ENCODE measurements at regions not wholly inside any gene's neighbourhood (a gene's known extent, or its start where the extent isn't known, plus 50 kb on each side); places are given as distances from the start of the nearest gene placed in this dataset.

DNA sequence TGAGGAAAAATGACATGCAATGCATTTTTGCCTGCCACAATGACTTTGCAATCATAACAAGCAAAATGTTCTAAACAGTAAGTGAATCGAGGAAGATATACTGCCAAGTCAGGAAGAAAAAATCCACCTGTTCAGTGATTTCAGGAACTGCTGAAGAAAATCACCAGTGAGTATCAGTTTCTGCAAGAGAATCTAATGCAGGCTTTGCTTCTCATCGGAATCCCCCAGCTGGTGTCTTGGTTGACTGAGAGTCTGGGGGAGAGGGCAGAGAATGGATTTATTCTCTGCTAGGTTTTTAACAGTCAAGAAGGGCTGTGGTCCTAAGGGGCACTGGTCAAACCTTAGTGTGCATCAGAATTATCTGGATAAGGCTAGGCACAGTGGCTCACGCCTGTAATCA, 363.4 kb downstream of the CDH26 start:
- intact Hi-C loops (cut with DNase I): no loop called here
- no peak for DNase-seq (ENCODE audit: low spot score)

DNA sequence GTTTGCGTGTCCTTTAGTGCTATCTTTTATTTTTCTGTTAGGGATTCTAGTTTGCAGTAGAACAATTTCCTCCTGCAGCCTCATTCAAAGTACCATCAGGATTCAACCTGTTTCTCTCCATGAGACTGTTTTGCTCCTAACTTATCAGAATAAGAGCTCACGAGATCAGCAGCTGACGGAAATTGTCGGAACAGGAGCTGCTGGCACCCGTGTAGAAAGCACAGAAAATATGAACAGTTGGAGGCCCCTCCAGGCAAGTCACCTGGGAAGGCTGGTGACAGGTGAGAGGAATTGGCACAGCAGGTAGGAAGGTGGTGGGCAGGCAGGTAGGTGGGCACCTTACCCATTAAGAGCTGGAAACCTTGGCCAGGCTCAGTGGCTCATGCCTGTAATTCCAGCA, 368.6 kb downstream of the CDH26 start:
- DNase-seq (ENCODE audit: low spot score): no peak
- intact Hi-C loops (cut with DNase I): loop anchor here in 1 of 2 donors (5.0 kb wide), 1 partner anchor 1990 kb away; no protein-coding TSS in a partner anchor

DNA sequence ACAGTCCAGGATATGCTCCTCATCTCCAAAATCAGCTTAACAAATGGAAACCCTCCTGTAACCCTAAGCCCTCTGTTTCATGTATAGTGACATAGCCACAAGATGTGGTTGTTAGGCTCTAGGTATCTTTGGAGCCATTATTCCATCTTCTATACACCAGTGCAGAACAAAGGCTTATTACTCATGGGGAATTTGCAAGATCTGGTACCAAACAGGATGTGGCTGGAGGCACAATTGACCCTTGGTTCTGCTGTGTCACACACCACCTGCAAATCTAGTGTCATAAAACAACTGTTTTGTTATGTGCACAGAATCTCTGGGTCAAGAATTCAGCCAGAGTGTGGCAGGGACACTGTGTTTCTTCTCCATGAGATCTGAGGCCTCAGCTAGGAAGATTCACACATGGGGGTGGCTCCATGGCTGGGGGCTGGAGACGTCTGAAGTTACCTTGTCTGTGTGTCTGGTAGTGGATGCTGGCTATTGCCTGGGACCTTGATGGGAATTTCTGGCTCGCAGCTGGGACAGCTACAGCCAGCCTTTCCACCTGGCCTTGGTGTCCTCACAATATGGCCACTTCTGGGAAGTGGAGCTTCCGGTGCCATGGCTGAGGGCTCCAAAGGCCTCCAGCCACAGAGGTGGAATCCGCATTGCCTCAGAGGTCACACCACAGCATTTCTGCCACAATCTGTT, 369.9 kb downstream of the CDH26 start:
- intact Hi-C loops (cut with DNase I): loop anchor here in 1 of 2 donors (5.0 kb wide), 1 partner anchor 1989 kb away; no protein-coding TSS in a partner anchor
- DNase-seq (ENCODE audit: low spot score): no peak

DNA sequence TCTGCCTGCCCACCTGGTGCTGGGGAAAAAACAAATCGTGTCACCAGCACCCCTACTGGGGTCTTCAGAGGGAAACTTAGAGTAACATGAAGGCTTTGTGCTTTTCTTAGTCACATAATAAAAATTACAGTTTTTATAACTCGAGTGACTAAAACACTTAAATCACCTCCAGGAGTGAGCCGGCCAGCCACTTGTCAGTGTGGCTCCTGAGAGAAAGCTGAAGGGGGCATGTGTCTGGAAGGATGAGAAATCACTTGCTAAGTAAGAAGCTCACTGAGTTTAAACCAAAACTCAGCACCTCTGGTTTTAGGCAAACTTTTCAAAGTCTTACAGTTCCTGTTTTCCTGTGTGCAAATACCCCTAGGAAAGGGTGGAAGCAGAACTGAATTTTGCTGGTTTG, 372.2 kb downstream of the CDH26 start:
- DNase-seq (ENCODE audit: low spot score): no peak
- intact Hi-C loops (cut with DNase I): no loop called here

DNA sequence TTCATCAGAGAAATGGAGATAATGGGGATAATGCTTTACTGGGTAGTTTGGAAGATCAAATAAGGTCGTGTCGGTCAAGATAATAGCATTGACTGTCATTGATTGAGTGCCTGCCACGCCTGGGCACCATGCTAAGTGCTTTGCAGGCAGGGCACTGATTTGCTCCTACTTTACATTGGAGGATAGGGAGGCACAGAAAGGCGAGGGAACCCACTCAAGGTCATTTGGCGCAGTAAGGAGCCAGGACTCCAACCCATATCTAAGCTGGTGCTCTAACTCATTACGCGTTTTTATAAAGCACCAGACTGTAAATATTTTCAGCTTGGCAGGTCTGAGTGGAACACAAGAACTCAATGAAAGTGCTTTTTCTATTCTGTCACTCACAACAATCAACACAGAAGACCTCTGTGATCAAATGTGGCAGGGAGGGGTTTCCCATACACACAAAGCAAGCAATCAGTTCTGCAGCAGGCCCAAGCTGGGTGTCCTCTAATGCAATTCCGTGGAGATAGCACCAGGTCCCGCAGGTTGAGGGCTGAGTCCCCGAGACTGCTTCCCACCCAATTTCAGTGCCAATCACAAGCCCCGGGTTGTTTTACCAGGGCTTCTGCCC, 373.6 kb downstream of the CDH26 start:
- no peak for DNase-seq (ENCODE audit: low spot score)
- intact Hi-C loops (cut with DNase I): no loop called here

DNA sequence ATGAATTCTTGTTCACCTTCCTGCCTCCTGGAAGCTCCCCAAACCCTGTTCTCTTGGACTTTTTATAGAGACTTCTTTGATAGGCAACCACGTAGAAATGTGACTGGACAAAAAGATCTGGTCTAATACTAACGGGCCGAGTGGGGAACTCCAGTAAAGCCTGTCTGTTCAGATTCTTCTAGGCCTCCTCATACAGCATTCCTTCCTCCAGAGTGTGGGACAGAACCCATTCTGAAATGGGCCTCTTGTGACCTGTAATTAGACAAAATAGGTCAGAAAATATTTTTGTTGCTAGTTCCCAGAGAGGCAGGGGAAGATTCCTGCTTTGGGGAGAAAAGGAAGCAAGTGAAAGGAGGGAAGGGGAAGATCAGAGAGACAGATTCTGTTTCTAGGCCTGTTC, 374.3 kb downstream of the CDH26 start:
- DNase-seq (ENCODE audit: low spot score): no peak
- intact Hi-C loops (cut with DNase I): no loop called here

DNA sequence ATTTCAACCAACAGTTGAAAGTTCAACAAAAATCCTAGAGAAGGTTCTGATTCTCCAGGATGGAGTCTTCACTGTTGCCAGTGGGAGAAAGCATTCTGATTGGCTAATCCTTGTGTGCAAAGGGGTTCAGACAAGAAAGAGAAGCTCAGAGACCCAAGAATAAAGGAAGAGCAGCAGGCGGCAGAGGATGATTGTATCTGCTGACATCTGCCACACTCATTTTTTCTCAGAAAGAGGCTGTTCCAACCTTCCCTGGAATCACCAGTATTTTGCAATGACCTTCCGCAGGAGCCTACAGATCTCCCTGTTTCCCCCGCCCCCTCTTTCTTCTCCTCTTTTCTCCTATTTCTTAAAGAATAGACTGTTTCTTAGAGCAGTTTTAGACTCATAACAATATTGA, 376.7 kb downstream of the CDH26 start:
- DNase-seq (ENCODE audit: low spot score): no peak
- intact Hi-C loops (cut with DNase I): no loop called here

DNA sequence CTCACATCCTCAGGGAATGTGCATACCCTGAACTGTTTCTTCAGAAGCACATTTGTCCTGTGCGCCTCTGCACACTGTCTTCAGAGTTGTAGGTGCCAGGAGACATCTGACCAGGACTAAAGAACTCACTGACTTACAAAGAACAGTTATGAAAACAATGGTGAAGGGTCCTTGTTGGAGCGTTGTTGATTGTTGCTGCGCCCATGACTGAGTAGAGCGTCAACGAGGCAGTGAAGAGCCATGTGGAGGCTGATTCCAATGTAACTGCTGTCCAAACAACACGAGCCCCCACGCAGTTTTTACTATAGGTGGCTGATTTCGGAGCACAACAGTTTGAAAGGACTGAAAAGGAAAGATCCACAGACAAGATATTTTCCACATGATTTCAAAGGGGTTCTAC, 380.3 kb downstream of the CDH26 start:
- no peak for DNase-seq (ENCODE audit: low spot score)
- intact Hi-C loops (cut with DNase I): no loop called here

DNA sequence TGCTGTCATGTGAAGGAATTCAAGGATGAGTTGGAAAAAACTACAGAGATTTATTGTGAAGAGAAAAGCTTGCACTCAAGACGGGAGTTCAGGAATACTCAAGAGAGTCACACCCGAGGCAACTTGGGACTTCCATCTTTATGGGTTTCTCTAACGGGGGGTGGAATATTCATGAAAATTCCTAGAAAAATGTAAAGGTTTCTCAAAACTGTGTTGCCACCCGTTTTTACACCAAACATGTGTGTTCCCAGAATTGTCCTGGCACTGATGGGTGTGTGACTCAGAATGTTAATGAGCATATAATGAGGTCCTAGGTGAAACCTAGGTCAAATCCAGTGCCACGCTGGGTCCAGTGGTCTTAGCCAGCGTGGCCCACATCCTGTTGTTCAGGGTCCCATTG, 381.5 kb downstream of the CDH26 start:
- intact Hi-C loops (cut with DNase I): no loop called here

DNA sequence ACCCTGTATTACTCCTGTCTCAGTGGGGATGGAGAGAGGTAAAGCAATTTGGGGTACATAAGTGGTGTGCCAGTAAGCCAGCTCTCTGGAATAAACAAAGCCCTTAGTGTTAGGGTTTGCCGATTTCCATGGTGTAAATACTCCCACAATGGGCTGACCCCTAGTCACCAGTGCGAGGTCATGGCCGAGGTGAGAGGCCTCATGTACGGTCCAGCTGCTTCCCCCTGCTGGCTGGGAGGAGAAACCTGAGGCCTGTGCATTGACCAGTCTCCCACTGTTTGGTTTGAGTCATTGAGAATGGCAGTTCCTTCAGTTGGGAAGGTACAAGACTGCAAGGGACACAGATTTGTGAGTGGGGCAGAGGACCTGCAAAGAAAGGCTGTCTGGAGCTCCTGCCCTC, 382.0 kb downstream of the CDH26 start:
- intact Hi-C loops (cut with DNase I): no loop called here
- DNase-seq (ENCODE audit: low spot score): no peak

More for the DNA sequence above, 381.5 kb downstream of the CDH26 start:
- no peak for DNase-seq (ENCODE audit: low spot score)

DNA sequence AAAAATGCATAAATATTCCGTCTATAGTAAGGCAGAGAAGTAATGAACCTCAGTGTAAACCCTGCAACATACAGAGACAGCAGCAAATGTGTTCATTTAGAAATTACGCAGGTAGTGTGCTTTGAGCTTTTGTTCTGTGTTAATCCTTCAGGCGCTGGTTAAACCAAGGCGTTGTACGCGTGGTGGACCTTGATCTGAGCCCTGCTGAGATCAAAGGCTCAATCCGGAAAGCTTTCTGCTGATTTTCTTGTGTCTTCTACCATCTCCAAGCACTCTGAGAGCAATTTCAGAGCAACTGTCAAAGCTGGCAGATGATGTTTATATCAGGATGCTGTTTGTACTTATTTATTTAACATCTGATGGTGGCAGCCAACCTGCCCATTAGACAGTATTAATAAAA, 382.8 kb downstream of the CDH26 start:
- DNase-seq (ENCODE audit: low spot score): no peak
- intact Hi-C loops (cut with DNase I): no loop called here

DNA sequence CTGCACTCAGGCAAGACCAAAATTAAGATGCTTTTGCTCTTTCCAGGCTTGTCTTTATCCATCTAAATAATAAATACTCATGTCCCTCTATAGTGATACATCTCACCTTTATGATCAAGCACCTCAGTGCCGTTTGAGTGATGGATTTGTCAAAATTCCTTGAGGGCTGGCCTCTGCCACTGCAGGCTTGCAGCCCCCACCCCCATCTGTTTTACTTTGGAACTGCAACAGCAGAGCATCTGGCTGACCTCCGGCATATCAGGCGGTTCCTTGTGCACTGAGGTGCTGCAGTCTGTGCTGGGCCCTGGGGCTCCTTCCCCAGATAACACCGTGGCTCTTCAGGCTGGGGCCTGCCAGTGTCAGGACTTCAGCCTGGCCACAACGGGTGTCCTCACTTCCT, 386.9 kb downstream of the CDH26 start:
- intact Hi-C loops (cut with DNase I): no loop called here
- no peak for DNase-seq (ENCODE audit: low spot score)

DNA sequence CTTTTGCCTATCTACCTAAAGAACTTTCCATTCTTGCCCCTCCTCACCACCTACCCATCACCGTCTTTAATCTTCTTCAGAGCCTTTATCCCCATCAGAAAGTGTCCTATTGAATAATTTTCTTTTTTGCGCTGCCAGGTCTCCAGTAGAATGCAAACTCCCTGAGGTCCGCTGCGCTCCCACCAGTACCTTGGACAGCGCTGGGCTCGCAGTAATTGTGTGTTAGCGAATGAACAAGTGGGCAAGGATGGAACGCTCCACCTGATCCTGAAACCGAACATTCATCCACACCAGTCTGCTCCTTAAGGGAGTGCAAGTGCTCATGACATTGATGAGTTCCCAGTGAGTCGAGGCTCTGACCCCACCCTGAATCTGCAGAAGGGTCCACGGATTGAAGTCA, 391.2 kb downstream of the CDH26 start:
- intact Hi-C loops (cut with DNase I): no loop called here

DNA sequence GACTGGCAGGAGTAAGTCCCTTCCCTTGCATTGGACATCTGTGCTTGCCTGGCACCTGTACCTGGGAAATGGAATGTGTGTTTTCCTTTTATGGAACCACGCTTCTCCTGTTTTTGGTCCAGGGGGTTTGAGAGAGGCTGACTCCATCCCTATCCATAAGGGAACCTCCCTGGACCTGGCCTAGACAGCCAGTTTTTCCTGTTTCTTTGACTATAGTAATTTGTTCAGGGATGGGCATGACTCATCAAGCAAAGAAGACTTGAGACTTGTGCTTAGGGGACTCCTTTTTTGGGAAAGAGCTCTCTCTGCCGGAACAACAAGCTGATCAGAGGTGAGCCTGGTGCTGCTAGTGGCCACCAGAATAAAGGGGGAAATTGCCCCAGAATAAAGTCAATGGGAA, 393.8 kb downstream of the CDH26 start:
- DNase-seq (ENCODE audit: low spot score): no peak
- intact Hi-C loops (cut with DNase I): no loop called here

More for the DNA sequence above, 391.2 kb downstream of the CDH26 start:
- no peak for DNase-seq (ENCODE audit: low spot score)

DNA sequence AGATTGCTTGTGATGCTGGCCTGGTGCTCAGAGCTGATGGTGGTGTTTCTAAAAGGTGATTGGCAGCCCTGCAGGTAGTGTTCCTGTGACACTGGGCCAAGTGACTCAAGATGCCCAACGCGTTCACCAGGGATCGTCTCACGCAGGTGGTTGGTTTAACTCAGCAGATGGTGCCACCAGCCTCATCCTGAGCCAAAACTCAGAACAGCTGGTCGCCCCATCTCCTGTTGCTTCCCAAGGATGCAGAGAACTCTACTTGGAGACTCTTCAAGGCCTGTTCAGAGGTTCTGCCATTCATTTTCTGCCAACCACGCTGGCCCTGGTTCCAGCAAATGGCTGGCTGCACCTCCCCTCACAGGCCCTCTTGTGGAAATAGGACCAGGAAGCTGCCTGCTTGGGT, 394.4 kb downstream of the CDH26 start:
- no peak for DNase-seq (ENCODE audit: low spot score)
- intact Hi-C loops (cut with DNase I): no loop called here

DNA sequence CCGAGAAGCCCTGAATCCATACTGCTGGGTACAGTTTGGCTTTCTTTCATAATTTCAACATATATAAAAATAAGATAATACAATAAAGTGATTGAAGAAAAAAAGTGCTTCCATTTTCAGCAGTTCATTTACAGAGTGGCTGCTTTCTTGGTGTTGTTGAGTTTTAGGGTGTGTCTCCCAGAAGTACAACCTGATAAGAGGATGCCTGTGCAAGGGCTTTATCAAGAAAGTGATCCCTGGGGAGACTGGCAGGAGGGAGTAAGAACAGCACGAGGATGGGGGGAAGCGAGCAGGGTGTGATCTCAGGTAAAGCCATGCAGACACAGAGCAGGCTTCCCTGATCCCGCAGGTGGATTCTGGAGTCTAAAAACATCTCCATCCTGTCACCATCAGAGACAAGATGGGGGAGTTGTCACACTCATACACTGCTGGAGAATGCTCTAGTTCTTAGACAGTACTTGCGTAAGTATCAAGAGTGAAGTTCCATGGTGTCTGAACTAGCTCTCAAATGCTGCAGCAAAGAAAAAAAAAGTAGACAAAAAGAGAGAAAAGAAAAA, 395.9 kb downstream of the CDH26 start:
- intact Hi-C loops (cut with DNase I): no loop called here
- no peak for DNase-seq (ENCODE audit: low spot score)

DNA sequence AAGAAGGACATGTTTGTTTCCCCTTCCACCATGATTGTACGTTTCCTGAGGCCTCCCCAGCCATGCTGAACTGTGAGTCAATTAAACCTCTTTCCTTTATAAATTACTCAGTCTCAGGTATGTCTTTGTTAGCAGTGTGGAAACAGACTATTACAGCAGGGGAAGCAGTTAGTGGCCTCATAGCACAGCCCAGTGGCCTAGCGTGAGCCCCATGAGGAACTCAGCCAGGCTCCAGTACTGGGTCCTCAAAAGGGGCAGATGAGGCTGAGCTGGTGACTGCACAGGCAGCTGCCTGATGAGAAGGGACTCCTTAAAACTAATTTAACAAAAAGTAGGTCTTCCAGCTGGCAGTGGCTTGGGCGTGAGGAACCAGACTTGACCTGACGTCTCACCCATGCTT, 399.9 kb downstream of the CDH26 start:
- DNase-seq (ENCODE audit: low spot score): no peak
- intact Hi-C loops (cut with DNase I): no loop called here

DNA sequence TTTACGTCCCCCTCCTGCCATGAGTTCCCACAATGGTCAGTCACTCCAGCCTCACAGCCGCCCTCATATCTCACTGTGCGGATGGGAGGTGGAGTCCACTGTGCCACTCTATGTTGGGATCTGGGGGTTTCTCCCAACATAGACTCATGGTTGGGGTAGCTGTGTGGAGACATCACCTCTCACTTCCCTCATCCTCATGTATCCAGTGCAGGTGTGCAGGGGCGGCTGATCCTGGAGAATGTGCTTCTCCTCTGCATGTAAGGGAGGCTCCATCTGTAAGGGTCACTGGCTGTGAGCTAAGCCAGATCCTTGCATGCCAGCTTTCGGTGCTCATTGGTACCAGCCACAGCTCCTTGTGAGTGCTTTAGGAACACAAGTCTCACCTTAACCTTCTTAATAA, 400.8 kb downstream of the CDH26 start:
- no peak for DNase-seq (ENCODE audit: low spot score)
- intact Hi-C loops (cut with DNase I): no loop called here

DNA sequence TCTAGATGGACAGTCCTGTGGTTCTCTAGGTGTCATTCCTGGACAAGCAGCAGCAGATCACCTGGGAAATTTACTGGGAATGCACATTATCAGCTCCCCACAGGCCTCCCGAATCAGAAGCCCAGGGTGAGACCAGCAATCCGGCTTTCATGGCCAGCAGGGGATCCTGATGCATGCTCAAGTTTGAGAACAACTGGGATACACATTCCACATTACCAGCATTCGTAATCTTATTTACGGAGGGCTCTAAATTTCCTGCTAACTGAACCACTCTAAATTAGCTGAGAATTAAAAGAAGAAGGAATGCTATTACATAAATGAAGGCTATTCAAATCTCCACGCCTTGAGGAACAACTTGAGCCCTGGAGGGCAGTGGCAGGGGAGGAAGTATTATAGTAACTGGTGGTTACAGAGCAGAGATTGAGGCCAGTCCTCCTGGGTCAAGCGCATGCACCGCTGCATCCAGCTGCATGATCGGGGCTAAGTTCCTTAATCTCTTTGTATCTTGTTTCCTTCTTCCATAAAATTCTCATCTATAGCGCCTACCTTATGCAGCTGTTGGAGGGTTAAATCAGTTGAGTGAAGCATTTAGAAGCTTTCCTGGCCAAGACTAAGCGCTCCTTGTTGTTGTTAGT, 403.7 kb downstream of the CDH26 start:
- intact Hi-C loops (cut with DNase I): no loop called here

DNA sequence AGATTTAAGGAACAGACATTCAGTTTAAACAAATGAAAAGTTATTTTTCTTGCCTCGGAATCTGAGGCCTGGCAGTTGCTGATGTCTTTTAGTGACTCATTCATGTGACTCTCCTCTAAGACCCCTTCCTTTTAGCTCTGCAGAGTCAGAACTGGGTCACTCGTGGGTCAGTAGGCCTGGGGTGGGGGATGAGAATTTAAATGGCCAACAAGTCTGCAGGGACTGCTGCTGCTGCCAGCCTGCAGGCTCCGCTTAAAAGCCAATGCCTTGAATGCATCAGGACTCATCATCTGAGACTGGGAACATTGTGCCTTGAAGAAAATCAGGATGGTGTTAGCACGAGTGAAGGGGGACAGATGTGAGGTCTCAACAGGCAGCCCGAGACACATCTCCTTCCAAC, 404.3 kb downstream of the CDH26 start:
- no peak for DNase-seq (ENCODE audit: low spot score)
- intact Hi-C loops (cut with DNase I): no loop called here

More for the DNA sequence above, 403.7 kb downstream of the CDH26 start:
- no peak for DNase-seq (ENCODE audit: low spot score)

DNA sequence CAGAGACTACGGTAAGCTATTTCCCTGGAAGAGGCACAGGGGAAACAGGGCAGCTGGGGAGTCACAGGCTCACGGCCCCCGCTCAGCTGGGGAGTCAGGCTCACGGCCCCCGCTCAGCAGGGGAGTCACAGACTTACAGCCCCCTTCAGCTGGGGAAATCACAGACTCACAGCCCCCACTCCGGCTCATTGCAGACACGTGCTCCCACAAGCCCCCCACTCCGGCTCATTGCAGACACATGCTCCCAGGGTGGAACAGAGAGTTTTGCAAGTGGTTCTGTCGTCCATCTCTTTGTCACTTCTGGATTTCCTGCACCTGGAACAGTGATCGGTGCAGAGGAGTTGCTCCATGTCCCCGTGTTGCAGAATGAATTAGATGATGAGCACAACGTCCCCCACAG, 405.5 kb downstream of the CDH26 start:
- intact Hi-C loops (cut with DNase I): no loop called here
- DNase-seq (ENCODE audit: low spot score): no peak

Measured in posterior vena cava (tissue), 2 donors.